GM21825 (cell line): ENCODE measurements at regions not wholly inside any gene's neighbourhood (a gene's known extent, or its start where the extent isn't known, plus 50 kb on each side); places are given as distances from the start of the nearest gene placed in this dataset.

Experiments used
- ATAC-seq: cut with Tn5 transposase; IDR thresholded peaks from one replicate; pipeline ENCODE4 v1.9.1; 2021; ENCODE audit warnings: mild to moderate bottlenecking, moderate library complexity; ENCODE audit not compliant: unreplicated experiment

DNA sequence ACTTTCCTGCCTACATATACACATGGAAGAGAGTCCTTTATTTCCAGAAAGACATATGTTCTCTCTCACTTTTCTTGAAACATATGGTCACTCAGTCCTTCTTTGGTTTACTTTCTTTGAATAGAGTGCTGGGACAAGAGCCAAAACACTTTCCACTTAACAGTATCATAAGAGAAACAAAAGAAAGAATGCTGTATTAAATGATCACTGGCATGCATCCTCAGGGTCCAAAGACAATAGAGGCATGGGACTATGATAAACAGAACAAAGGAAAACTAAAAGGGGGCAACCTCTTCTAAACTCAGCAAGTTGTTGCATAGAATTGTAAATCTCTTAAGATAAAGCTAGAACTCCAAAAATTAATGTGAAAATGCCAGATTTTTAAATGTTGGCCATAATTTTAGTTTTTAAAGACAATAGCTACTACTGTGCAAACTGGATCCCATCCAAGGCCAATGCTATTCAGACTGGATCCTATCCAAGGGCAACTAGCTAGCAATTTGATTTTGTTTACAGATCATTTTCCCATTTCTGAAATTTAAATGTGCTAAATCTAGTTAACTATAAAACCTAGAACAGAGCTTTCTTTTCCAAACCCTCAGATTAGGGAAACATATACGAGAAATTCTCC lies 687.5 kb downstream of the SORCS3 start:
- ATAC-seq, result no peak
